ENCODE measurements at regions not wholly inside any gene's neighbourhood (a gene's known extent, or its start where the extent isn't known, plus 50 kb on each side); places are given as distances from the start of the nearest gene placed in this dataset.

- H3K27ac ChIP-seq, result no peak overlapping the region
- no peak for DNase-seq
- H3K36me3 ChIP-seq, result no peaks in the 10 kb centered on the region
- 75 to 77% methylated on average over 2 of the region's 2 CpGs for WGBS, 2 donors
- no peaks in the 10 kb centered on the region for H3K27me3 ChIP-seq
- H3K4me1 ChIP-seq, result peaks cover 0 to 13% (median 7%) of the 10 kb centered on the region in 3 donors
- no peaks in the 10 kb centered on the region for H3K9me3 ChIP-seq
- H3K4me3 ChIP-seq, result no peak overlapping the region
- intact Hi-C loops (cut with DNase I), result no loop called here
- TF ChIP-seq, protein P1, sequence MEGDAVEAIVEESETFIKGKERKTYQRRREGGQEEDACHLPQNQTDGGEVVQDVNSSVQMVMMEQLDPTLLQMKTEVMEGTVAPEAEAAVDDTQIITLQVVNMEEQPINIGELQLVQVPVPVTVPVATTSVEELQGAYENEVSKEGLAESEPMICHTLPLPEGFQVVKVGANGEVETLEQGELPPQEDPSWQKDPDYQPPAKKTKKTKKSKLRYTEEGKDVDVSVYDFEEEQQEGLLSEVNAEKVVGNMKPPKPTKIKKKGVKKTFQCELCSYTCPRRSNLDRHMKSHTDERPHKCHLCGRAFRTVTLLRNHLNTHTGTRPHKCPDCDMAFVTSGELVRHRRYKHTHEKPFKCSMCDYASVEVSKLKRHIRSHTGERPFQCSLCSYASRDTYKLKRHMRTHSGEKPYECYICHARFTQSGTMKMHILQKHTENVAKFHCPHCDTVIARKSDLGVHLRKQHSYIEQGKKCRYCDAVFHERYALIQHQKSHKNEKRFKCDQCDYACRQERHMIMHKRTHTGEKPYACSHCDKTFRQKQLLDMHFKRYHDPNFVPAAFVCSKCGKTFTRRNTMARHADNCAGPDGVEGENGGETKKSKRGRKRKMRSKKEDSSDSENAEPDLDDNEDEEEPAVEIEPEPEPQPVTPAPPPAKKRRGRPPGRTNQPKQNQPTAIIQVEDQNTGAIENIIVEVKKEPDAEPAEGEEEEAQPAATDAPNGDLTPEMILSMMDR (IDR thresholded peaks at IDR 0.05), result no peak
- TF ChIP-seq POLR2A (IDR thresholded peaks at IDR 0.05), result no peak
These were observed 232.2 kb downstream of the UBE3D start for GRCh38 chr6:82833481-82833880.

GRCh38 chr6:82836022-82836575, 229.5 kb downstream of the UBE3D start:
- TF ChIP-seq POLR2A (IDR thresholded peaks at IDR 0.05), result no peak
- TF ChIP-seq, protein P1 (IDR thresholded peaks at IDR 0.05), result no peak
- Histone ChIP-seq H3K4me1 (peaks cover 0 to 13% (median 7%) of the 10 kb centered on the region in 3 donors), H3K36me3 (no peaks in the 10 kb centered on the region), H3K9me3 (no peaks in the 10 kb centered on the region), H3K27ac (no peak overlapping the region), H3K4me3 (no peak overlapping the region), H3K27me3 (no peaks in the 10 kb centered on the region)
- WGBS, 2 donors, result 80 to 86% methylated on average over 12 of the region's 12 CpGs
- no peak for DNase-seq
- intact Hi-C loops (cut with DNase I), result no loop called here

- intact Hi-C loops (cut with DNase I), result no loop called here
- no peak for TF ChIP-seq POLR2A (IDR thresholded peaks at IDR 0.05)
- TF ChIP-seq, protein P1 (IDR thresholded peaks at IDR 0.05), result no peak
- Histone ChIP-seq H3K9me3 (no peaks in the 10 kb centered on the region), H3K36me3 (no peaks in the 10 kb centered on the region), H3K27me3 (no peaks in the 10 kb centered on the region), H3K4me3 (no peak overlapping the region), H3K27ac (no peak overlapping the region), H3K4me1 (no peaks in the 10 kb centered on the region)
- no peak for DNase-seq
- 100% methylated on average over 1 of the region's 1 CpG for WGBS, 2 donors
These were observed 225.1 kb downstream of the UBE3D start for GRCh38 chr6:82840571-82840970.

- Histone ChIP-seq H3K36me3 (no peaks in the 10 kb centered on the region), H3K4me1 (no peaks in the 10 kb centered on the region)
- intact Hi-C loops (cut with DNase I), result no loop called here
These were observed 224.3 kb downstream of the UBE3D start for GRCh38 chr6:82841309-82841708.

More at GRCh38 chr6:82841309-82841708, 224.3 kb downstream of the UBE3D start:
- DNase-seq, result no peak
- WGBS, 2 donors, result 92 to 95% methylated on average over 2 of the region's 2 CpGs
- no peak overlapping the region for H3K27ac ChIP-seq
- H3K27me3 ChIP-seq, result no peaks in the 10 kb centered on the region
- no peaks in the 10 kb centered on the region for H3K9me3 ChIP-seq
- no peak for TF ChIP-seq POLR2A (IDR thresholded peaks at IDR 0.05)
- TF ChIP-seq, protein P1 (IDR thresholded peaks at IDR 0.05), result no peak
- H3K4me3 ChIP-seq, result no peak overlapping the region

Measured in esophagus squamous epithelium (tissue), 5 donors.